BLaER1 treated with 17β-estradiol and CSF1 and Interleukin-3, amounts not matched to agents 10 nM and 100 nM (cell line): ENCODE measurements at regions not wholly inside any gene's neighbourhood (a gene's known extent, or its start where the extent isn't known, plus 50 kb on each side); places are given as distances from the start of the nearest gene placed in this dataset.

Experiments
- H3K27ac ChIP-seq, 11 experiments: shearing (Covaris generic); formaldehyde crosslinking; 2 replicates each; pipeline ENCODE4 v1.8.1; 2022
- H3K27me3 ChIP-seq, 11 experiments: shearing (Covaris generic); formaldehyde crosslinking; 2 replicates each; pipeline ENCODE4 v1.8.1; 2022
- H3K36me3 ChIP-seq, 11 experiments: shearing (Covaris generic); formaldehyde crosslinking; 2 replicates each; pipeline ENCODE4 v1.8.1; 2022
- H3K4me1 ChIP-seq, 10 experiments: shearing (Covaris generic); formaldehyde crosslinking; 2 replicates each; pipeline ENCODE4 v1.8.1; 2022
- H3K4me2 ChIP-seq, 11 experiments: shearing (Covaris generic); formaldehyde crosslinking; 2 replicates each; pipeline ENCODE4 v1.8.1; 2022
- H3K4me3 ChIP-seq, 10 experiments: shearing (Covaris generic); formaldehyde crosslinking; 2 replicates each; pipeline ENCODE4 v1.8.1; 2022
- H3K9ac ChIP-seq, 11 experiments: shearing (Covaris generic); formaldehyde crosslinking; 2 replicates each; pipeline ENCODE4 v1.8.1; 2022
- H3K9me3 ChIP-seq, 11 experiments: shearing (Covaris generic); formaldehyde crosslinking; replicated peaks in 1 of 11; 2 replicates each; pipeline ENCODE4 v1.8.1; 2022
- H4K20me1 ChIP-seq, 11 experiments: shearing (Covaris generic); formaldehyde crosslinking; 2 replicates each; pipeline ENCODE4 v1.8.1; 2022
- Cebpa-rat ChIP-seq, 11 experiments: shearing (Covaris generic); IDR thresholded peaks; 2 replicates each; pipeline ENCODE4 v1.8.1; 2022

DNA sequence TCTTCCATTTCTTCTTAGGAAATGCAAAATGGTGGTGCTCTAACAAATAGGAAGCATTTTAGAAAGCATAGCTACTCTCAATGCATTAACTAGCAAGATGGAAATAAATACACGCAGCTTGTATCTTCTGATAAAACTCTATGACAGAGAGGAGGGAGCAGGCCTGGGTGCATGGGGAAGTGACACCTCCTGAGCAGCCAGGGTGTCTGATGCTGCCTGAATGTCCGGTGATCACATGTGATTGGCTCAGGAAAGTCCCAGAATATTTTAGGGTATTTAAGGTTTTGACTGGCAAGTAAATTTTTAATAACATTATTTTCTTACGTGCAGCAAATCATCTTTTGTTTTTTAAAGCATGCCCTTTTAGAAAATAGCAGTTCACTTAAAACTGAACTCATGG is 261.0 kb upstream of the KLF6 start:
- Histone ChIP-seq H3K4me3 (no peak overlapping the region), H3K27ac (no peak overlapping the region), H3K9me3 (peaks cover 19 to 27% (median 22%) of the 10 kb centered on the region in 11 experiments), H3K4me2 (peak overlapping the region in 2 of 11 experiments; percentile 22 to 24; a peak in 3 of 22 replicates), H3K4me1 (peaks cover 0 to 39% (median 2%) of the 10 kb centered on the region in 10 experiments; a peak in 9 of 20 replicates), H4K20me1 (no peaks in the 10 kb centered on the region), H3K27me3 (no peaks in the 10 kb centered on the region), H3K9ac (no peak overlapping the region), H3K36me3 (peaks cover 0 to 10% (median 0%) of the 10 kb centered on the region in 11 experiments; a peak in 3 of 22 replicates)
- no peak for TF ChIP-seq Cebpa-rat (IDR thresholded peaks at IDR 0.05)

DNA sequence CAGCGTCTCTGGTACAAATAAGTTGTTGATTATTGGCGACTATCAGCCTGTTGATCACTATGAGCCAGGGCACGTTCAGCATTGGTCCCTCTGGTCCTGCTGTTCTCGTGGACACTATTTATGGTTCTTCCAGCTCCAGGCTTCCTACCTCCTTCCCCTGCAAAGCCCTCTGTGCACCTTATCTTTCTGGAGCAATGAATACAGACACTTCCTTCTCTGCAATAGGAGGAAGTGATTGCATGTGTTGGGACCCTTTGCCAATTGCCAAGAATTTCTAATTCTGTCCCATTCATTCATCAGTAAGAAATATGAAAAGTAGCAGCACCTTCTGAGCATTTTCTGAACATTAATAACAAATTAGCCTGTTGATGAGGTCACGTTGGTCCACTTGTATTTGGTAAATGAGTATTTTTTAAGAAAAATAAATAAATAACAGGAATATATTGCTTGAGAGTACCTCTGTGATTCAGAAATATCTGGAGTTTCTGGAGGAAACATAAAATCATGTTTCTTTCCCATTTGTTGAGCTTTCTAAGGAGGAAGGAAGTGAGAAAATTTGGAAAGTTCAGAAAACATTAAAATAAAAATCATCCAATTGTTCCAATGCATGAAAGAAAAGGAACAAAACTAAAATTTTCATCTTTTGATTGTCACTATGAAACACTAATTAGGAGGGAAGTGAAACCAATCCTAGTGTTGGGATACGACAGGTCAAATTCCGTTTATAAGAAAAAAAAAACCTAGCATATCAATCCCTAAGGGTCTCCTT is 259.1 kb upstream of the KLF6 start:
- H3K4me1 ChIP-seq: peaks cover 0 to 33% (median 2%) of the 10 kb centered on the region in 10 experiments; a peak in 9 of 20 replicates

DNA sequence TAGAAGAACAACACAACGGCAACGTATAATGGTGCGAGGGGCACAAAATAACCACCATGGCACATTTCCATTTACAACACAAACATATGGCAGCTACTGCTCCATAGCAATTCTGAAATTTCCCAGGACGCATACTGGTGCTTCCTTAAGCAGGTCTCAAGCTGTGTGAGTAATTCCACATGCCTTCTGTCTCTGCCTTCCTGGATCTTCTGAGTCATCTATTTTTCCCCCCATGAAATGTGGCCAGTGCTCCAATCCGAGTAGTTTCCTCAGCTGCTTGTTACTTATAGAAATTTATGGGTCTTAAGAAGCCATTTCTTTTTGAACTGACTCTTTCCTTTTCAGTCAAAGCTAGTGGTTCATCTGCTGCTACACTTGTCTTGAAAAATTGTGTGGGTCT is 256.6 kb upstream of the KLF6 start:
- H3K4me2 ChIP-seq: no peak overlapping the region
- no peaks in the 10 kb centered on the region for H4K20me1 ChIP-seq
- peaks cover 0 to 29% (median 2%) of the 10 kb centered on the region in 10 experiments; a peak in 9 of 20 replicates for H3K4me1 ChIP-seq
- H3K9ac ChIP-seq: no peak overlapping the region
- no peaks in the 10 kb centered on the region for H3K27me3 ChIP-seq
- no peak overlapping the region for H3K27ac ChIP-seq
- H3K36me3 ChIP-seq: peaks cover 0 to 10% (median 0%) of the 10 kb centered on the region in 11 experiments; a peak in 3 of 22 replicates
- peaks cover 30 to 34% (median 31%) of the 10 kb centered on the region in 11 experiments for H3K9me3 ChIP-seq
- no peak overlapping the region; a peak in 1 of 20 replicates for H3K4me3 ChIP-seq
- no peak for TF ChIP-seq Cebpa-rat (IDR thresholded peaks at IDR 0.05)

More for the DNA sequence above, 259.1 kb upstream of the KLF6 start:
- Histone ChIP-seq H3K36me3 (peaks cover 0 to 10% (median 0%) of the 10 kb centered on the region in 11 experiments; a peak in 3 of 22 replicates), H3K9me3 (peaks cover 30 to 34% (median 31%) of the 10 kb centered on the region in 11 experiments), H4K20me1 (no peaks in the 10 kb centered on the region), H3K27ac (no peak overlapping the region; a peak in 1 of 22 replicates), H3K4me3 (no peak overlapping the region), H3K4me2 (peak overlapping the region in 6 of 11 experiments; percentile 22 to 75 (median 44); a peak in 9 of 22 replicates), H3K9ac (no peak overlapping the region), H3K27me3 (no peaks in the 10 kb centered on the region)
- TF ChIP-seq Cebpa-rat (IDR thresholded peaks at IDR 0.05): no peak

DNA sequence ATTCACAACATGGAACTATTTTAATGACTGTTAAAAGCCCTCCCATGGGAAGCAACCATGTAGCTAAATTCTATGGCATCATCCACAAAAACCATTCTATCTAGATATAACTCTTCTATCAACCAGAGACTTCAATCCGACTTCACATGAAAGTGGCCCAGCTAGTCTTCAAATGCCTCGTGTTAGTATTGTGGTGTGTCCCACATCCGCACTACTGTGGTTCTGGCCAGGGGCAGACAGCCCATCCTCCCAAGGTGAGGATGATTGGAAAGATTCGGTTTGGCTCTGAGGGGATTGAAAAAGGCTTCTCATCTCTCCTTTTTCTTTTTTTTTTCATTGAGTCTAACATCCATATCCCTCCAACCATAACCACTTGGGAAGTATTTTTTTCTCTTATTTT is 253.0 kb upstream of the KLF6 start:
- Histone ChIP-seq H3K9me3 (peaks cover 28 to 31% (median 30%) of the 10 kb centered on the region in 11 experiments), H3K27ac (no peak overlapping the region), H3K4me2 (no peak overlapping the region), H3K4me1 (peaks cover 0 to 12% (median 6%) of the 10 kb centered on the region in 10 experiments; a peak in 6 of 20 replicates), H3K9ac (no peak overlapping the region), H3K4me3 (no peak overlapping the region), H3K36me3 (peaks cover 0 to 10% (median 0%) of the 10 kb centered on the region in 11 experiments; a peak in 3 of 22 replicates), H3K27me3 (no peaks in the 10 kb centered on the region), H4K20me1 (no peaks in the 10 kb centered on the region)
- no peak for TF ChIP-seq Cebpa-rat (IDR thresholded peaks at IDR 0.05)

DNA sequence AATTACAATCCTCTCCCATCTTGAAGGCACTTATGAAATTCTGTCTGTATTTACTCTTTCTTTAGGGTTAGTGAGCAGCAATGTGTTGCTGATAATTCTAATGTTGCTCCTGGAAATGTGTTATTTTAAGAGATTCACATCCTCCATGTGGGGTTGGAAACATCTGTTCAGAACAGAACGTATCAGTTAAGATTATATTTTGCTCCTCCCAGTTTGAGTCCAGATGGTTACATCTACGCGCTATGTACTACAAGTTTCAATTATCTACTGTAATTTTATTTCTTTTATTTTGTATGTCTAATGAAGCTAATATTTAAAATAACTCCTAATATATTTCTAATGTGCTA is 250.6 kb upstream of the KLF6 start:
- peaks cover 0 to 12% (median 6%) of the 10 kb centered on the region in 10 experiments; a peak in 6 of 20 replicates for H3K4me1 ChIP-seq
- H3K9me3 ChIP-seq: peaks cover 3 to 8% (median 6%) of the 10 kb centered on the region in 11 experiments; a peak in 21 of 22 replicates
- TF ChIP-seq Cebpa-rat (IDR thresholded peaks at IDR 0.05): no peak
- 0 out of 22 replicates have a peak overlapping the region, but pooled peaks of 1 of the 11 experiments have one; percentile 27 for H3K9ac ChIP-seq
- no peak overlapping the region for H3K27ac ChIP-seq
- no peaks in the 10 kb centered on the region for H3K27me3 ChIP-seq
- H3K4me2 ChIP-seq: peak overlapping the region in 4 of 11 experiments; percentile 4 to 56 (median 12); a peak in 7 of 22 replicates
- H4K20me1 ChIP-seq: no peaks in the 10 kb centered on the region
- H3K4me3 ChIP-seq: no peak overlapping the region
- no peaks in the 10 kb centered on the region for H3K36me3 ChIP-seq

DNA sequence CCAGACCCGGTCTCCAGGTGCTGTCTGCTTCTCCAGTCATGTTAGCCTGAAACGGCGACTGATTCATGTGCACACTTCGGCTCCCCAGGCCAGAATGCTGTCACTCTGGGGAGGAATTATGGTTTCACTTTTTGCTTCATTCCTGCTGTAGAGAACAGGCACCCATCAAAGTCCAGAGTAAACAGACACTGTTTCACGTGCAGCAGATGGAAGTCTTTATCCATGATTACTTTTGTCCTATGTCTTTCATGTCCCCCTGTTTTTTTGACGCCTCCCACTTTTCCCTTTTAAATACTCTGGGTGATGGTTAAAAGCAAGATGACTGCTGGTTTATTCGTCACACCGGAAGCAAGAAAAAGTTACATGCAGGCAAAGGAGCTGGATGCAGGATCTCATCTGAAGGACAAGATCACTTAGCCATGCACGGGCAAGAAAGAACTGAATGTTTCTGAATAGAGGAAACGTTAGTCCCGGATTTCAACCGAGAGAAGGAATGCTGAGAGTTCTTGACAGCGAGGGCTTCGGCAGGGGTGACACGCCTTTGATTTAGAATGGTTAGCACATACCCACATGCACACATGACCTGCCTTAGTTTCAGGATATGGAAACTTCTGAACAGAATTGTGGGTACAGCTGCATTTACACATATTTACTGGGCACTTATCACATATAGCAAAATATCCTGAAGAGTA is 250.0 kb upstream of the KLF6 start:
- no peaks in the 10 kb centered on the region for H4K20me1 ChIP-seq
- H3K36me3 ChIP-seq: no peaks in the 10 kb centered on the region
- H3K4me1 ChIP-seq: peaks cover 0 to 12% (median 6%) of the 10 kb centered on the region in 10 experiments; a peak in 6 of 20 replicates
- H3K27me3 ChIP-seq: no peaks in the 10 kb centered on the region
- peaks cover 0 to 2% (median under 1%) of the 10 kb centered on the region in 11 experiments; a peak in 13 of 22 replicates for H3K9me3 ChIP-seq
- no peak overlapping the region for H3K4me3 ChIP-seq
- H3K4me2 ChIP-seq: peak overlapping the region in 4 of 11 experiments; percentile 4 to 56 (median 12); a peak in 8 of 22 replicates
- TF ChIP-seq Cebpa-rat (IDR thresholded peaks at IDR 0.05): no peak
- 0 out of 22 replicates have a peak overlapping the region, but pooled peaks of 1 of the 11 experiments have one; percentile 27 for H3K9ac ChIP-seq
- no peak overlapping the region for H3K27ac ChIP-seq

DNA sequence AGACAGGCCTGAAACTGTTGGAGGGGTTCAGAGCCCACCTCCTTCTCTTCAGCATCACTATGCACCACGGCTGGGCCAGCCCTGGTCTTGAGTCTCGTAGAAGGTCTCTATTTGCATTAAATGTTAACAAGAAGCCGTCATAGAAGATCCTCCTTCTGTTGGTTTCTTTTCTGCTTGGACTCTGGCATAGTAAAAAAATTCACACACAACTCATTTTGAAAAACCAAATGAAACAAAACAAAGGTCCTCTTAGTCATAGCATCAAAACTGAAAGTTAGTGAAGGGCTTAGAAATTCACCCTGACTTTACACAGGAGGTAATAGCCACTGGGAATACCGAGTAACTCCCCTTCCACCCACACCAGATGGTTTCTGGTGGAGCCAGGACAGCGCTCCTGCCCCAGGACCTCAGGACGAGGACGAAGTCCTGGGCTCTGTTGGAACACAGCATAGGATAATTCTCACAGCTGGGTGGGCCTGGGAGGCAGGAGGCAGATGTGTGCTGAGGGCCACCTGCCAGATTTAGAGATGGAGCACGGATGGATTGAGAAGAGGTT is 248.4 kb upstream of the KLF6 start:
- Histone ChIP-seq H3K27me3 (no peaks in the 10 kb centered on the region), H3K36me3 (no peaks in the 10 kb centered on the region), H3K9me3 (no peaks in the 10 kb centered on the region), H4K20me1 (no peaks in the 10 kb centered on the region), H3K27ac (no peak overlapping the region), H3K4me2 (no peak overlapping the region), H3K4me1 (peaks cover 0 to 24% (median 7%) of the 10 kb centered on the region in 10 experiments; a peak in 10 of 20 replicates), H3K4me3 (no peak overlapping the region), H3K9ac (no peak overlapping the region)
- no peak for TF ChIP-seq Cebpa-rat (IDR thresholded peaks at IDR 0.05)

DNA sequence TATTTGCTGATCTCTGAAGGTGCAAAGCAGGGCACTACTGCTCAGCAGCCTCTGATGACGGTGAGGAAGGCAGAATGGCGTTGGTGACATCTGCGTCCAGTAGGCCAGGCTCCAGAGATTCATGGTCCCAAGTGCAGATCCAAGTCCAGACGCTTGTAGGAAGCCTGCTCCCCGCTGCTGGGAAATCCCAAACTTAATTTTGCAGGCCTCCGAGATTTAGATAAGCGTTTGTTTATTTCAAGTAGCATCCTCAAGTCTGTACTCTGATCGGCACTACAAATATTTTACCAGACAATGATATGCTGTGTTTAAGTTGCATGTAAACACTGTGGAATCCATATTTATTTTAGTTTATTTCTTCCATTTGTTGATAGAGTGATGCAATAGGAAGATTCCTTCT is 244.9 kb upstream of the KLF6 start:
- Histone ChIP-seq H3K4me3 (no peak overlapping the region), H3K27me3 (no peaks in the 10 kb centered on the region), H3K27ac (no peak overlapping the region), H3K9me3 (no peaks in the 10 kb centered on the region), H3K9ac (no peak overlapping the region), H3K4me2 (no peak overlapping the region), H3K4me1 (peaks cover 0 to 29% (median 2%) of the 10 kb centered on the region in 10 experiments; a peak in 10 of 20 replicates), H3K36me3 (no peaks in the 10 kb centered on the region), H4K20me1 (no peaks in the 10 kb centered on the region)
- TF ChIP-seq Cebpa-rat (IDR thresholded peaks at IDR 0.05): no peak
